ENCODE measurements at regions not wholly inside any gene's neighbourhood (a gene's known extent, or its start where the extent isn't known, plus 50 kb on each side); places are given as distances from the start of the nearest gene placed in this dataset.
"Not testable (repeated sequence)": the region's sequence is repeated elsewhere in the genome, so short reads cannot be mapped to it uniquely, and the experiment has no call there.

GRCh38 chr1:182226618-182227017, 165.0 kb downstream of the GLUL start:
- no peak for ATAC-seq

DNA sequence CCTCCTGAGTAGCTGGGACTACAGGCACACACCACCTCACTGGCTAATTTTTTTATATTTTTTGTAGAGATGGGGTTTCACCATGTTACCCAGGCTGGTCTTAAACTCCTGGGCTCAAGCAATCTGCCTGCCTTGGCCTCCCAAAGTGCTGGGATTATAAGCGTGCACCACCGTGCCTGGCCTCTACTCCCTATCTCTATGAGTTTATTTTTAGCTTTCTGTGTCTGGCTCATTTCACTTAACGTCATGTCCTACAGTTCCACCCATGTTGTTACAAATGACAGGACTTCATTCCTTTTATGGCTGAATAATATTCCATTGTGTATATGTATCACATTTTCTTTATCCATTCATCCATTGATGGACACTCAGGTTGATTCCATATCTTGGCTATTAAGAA, 164.2 kb upstream of the ZNF648 start:
- not testable (repeated sequence) for ATAC-seq

DNA sequence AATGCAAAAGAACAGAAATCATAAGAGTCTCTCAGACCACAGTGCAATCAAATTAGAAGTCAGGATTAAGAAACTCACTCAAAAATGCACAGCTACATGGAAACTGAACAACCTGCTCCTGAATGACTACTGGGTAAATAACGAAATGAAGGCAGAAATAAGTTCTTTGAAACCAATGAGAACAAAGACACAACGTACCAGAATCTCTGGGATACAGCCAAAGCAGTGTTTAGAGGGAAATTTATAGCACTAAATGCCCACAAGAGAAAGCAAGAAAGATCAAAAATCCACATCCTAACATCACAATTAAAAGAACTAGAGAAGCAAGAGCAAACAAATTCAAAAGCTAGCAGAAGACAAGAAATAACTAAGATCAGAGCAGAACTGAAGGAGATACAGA, 160.5 kb upstream of the ZNF648 start:
- not testable (repeated sequence) for ATAC-seq

GRCh38 chr1:182221367-182221766, 159.9 kb upstream of the ZNF648 start:
- not testable (repeated sequence) for ATAC-seq

DNA sequence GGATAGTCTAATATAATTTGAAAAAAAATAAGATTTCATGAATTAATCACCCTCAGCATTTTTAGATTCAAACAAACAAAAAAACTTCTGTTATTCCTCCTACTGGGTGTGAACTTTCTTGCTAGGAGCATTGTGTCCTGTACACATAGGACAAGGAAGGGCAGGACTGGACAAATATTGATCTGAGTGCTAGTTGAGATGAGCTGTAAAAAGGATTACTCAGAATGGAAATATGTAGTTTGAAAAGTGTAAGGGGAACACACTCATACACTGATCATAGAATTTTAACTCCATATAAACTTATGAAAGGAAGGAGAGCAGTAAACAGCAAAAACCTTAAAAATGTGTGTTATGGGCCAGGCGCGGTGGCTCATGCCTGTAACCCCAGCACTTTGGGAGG, 156.5 kb upstream of the ZNF648 start:
- no peak for ATAC-seq

DNA sequence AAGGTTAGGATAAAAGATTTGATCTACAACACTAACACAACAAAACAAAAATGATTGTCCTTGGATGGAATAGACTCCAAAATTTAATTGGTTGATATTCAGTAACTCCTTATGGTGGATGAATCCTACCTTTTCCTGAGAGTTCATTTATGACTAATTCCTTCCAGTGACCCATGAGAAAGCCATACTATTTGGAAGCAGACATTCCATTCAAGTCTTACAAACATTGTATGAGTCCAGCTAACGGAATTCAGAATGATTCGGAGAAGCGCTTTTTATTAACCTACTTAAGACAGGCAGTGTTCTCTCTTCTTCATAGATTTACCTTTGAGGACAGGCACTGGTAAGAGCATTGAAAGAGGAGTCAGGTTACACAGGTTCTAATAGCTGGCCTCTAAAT, 155.6 kb upstream of the ZNF648 start:
- no peak for ATAC-seq

DNA sequence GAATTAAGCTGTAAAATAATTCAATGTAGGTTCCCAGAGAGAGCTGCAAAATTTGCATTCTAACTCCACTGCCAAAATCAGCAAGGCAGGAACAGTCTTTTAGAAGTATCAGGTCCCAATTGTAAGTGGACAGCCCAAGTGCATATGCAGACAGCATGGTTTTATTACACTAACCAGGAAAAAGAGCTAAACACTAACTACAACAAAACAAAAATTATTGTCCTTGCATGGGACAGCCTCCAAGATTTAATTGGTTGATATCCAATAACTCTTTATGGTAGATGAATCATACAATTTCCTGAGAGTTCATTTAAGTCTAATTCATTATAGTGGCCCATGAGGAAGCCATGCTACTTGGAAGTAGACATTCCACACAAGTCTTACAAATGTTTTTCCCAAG, 154.3 kb upstream of the ZNF648 start:
- no peak for ATAC-seq

DNA sequence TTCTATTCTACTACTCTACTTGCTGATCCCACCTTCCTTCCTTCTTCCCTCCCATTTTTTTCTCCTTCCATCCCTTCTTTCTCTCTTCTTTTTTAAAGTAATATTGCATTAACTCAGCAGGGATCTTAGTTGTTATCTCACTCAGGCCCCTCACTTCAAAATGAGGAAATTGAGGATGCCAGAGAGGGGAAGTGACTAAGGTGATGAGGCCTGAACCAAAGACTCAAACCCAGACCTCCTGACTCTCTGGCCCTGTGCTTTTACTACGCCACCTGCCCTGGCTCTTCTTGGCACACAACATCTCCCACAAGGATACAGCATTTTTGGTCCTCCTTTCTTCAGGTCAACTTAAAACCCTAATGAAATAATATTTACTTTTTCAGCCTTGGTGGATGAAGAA, 151.7 kb upstream of the ZNF648 start:
- ATAC-seq = no peak

GRCh38 chr1:182211386-182211785, 149.9 kb upstream of the ZNF648 start:
- ATAC-seq = no peak

DNA sequence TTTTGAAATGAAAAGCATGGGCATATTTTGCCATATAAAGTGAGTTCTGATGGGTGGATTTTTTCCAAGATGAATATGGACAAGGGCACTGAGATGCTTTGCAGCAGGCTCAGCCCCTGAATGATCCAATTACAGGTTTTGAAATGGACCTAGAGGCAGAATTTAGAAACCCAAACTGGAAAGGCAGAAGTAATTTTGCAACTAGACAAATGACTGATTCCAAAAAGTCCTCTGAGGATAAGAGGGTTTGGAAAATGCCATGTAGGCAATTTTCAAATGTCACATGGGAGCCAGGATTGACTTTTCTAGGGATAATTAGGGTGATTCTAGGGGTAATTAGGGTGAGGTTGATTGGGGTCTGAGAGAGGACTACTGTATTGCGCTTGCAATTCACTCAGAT, 148.9 kb upstream of the ZNF648 start:
- no peak for ATAC-seq

DNA sequence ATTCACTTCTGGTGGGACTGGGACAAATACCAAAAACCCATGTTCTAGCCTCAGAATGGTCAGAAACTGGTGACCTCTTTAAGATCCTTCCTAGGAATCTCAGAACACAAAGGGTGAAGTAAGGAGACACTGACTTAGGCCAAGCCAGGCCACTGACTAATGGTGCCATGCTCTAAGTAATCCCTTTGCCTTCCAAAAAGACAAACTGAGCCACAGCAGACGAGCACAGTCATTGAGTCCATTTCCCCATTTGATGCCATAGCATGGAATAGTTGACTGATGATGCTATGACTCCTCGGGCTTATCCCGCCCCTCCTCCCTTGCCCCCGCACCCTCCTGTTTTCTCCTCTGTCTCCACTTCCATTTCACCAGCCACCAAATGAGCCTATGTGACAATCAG, 145.8 kb upstream of the ZNF648 start:
- no peak for ATAC-seq

DNA sequence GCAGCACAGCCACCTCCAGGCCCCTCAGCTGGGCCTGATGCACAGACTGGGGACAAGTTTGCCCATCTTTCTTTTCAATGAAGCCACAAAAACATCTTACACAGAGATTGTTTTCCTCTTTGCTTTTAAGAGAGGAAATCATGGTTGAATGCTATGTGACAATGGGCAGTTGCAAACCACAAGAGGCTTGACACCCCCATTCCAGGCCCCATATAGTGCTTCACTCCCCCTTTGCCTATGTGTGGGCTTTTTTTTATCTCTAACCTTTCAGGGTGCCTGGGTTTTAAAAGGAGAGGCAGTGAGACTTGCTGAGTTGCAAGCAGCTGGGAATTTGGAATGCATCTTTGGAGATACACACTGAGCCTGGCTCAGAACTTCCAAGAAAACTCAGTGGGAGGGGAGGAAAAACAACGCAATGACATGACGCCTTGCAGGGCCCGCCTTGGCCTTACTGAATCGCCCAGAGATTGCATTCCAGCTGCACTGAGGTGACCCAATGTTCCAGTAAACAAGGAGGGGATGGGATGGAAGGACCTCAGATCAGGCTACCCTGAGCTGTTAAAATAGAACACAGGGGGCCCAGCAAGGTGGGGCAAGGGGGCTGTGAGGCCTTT, 145.2 kb upstream of the ZNF648 start:
- no peak for ATAC-seq

DNA sequence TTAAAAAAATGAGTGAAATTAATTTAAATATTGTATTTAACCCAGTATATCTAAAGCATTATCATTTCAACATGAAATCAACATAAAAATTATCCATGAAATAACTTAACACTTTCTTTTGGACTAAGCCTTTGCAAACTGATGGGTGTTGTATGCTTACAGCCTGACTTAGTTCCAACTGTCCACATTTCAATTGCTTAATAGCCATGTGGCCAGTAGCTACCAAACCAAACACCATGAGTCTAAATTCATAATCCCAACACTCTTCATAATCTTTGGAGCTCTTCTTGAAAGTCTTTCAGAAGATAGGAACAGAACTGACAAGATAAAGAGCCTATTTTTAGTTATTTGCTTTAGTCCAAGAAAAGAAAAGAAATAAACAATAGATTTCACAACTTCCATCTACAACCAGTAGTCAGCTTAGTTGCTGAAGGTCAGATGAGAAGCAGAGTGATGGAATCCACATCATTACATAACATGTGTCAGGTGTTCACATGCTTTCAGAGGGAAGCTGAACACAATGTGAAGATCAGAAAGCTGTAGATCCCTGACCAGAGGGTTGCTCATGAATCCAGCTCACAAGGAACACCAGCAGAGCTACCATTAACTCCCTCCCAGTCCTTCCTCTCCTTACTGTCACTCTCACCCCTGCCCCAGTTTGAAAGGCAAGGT, 144.0 kb upstream of the ZNF648 start:
- no peak for ATAC-seq

- ATAC-seq = no peak
Measured at GRCh38 chr1:182203191-182203875, 141.8 kb upstream of the ZNF648 start.

GRCh38 chr1:182201490-182201889, 140.0 kb upstream of the ZNF648 start:
- ATAC-seq = not testable (repeated sequence)

DNA sequence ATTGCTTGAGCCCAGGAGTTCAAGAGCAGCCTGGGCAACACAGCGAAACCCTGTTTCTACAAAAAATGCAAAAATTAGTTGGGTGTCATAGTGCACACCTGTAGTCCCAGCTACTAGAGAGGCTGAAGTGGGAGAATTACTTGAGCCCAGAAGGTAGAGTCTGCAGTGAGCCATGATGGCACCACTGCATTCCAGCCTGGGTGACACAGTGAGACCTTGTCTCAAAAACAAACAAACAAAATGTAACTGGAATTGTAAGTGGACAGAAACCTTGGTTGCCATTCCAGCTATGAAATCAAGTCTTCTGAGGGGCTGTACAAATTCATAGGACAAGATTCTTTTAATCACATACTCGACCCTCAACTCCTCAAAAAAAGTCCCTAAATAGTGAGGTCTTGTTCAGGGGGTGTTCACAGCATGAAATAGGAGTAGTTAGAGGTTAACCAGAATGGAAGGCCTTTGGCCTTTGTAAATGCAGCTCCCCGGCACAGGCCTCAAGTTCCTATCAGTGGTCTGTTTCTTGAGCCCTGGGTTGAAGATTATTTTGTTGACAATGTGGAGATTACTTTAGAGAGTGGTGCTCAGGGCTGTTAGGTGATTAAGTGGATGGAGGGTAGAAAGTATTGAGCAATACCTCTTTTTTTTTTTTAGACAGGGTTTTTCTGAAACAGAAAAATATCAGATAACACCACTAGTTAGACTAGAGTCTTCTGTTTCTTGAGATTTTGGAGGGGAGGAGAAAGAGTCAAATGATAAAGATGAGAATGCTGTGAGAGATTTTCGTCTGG, 138.7 kb upstream of the ZNF648 start:
- no peak for ATAC-seq

DNA sequence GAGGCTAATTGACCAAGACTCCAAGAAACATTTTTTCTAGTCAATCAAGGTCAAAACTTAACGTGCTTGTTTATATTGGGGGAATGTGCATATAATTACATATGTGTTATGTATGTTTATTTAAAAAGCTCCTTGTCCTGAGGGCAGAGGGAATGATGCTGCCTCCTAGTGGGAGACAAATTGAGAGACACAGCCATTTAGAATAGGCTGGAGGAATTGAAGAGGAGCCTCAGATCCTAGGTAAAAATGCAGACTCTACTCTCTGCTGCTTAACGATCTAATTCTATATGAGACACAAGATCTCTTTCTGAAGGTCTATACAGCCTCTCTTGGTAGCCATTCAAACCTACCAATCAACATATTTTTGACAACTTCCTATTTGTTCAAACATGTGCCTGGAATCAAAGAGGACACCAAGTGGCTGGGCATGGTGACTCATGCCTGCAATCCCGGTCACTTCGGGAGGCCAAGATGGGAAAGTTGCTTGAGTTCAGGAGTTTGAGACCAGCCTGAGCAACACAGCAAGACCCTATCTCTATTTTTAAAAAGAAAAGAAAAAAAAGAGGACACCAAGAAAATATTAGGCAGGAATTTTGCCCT, 136.6 kb upstream of the ZNF648 start:
- ATAC-seq = no peak

DNA sequence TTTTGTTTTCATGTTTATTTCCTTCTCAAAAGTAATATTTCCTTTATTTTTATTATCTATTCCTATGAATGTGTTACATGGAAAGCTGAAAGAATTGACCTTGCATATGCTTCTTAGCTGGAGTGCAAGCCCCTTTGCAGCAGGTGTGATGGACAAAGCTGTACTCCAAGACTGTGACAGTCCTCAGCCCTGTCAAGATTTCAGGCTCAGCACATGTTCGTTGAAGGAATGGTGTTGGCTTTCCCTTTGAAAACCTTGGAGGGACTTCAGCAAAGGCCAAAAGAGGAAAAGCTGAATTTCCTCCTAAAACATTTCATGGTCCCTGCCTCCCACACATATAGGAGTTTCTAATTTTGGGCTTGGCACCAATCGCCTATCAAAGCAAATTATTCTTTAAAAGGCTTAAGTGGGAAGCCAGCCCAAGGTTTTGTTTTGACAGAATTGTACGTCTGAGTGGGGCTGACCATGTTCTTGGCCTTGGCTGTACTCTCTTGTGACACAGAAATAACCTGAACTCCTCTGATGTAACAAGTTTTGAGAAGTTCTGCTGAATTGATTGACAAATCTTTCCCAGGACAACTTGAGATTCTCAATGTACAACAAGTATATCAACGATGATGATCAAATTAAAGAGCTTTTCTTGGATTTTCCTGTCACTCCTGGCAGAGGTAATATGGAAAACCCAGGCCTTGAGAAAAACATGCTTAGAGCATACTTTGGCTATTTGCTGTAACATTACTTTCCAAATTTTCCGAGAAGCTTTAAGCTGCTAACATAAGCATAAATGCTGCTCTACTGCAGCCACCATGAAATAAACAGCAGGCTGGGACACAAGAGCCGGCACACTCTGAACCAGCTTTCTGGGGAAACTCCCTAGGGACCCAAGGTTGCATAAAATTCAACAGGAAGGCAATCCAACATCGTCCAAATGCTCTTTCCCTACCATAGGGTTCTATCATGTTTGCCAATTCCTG, 135.7 kb upstream of the ZNF648 start:
- ATAC-seq = no peak

DNA sequence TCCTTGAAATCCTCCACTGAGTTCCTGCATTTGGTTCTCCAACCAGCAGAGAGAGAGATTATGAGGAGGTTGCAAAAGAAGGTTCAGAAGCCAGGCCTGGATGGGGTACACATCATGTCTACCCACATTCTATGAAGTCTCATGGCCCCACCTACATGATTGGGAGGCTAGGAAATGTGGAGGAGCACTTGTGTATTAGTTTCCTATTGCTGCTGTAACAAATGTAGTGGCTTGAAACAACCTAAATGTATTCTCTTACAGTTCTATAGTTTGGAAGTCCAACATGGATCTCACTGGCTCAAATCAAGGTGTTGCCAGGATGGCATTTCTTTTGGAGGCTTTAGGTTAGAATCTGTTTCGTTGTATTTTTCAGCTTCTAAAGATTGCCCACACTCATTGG, 134.2 kb upstream of the ZNF648 start:
- ATAC-seq = no peak

GRCh38 chr1:182193908-182194550, 132.5 kb upstream of the ZNF648 start:
- ATAC-seq = no peak

DNA sequence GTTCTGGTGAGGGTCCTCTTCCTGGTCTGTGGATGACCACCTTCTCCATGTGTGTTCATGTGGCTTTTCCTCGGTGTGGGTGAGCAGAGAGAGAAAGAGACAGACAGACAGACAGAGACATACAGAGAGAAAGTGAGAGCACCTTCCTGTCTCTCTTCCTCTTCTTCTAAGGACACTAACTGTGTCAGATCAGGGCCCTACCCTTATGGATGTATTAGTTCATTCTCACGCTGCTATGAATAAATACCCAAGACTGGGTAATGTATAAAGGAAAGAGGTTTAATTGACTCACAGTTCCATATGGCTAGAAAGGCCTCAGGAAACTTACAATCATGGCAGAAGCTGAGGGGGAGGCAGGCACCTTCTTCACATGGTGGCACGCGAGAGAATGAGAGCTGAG, 131.5 kb upstream of the ZNF648 start:
- no peak for ATAC-seq

Measured in activated CD4-positive, CD25-positive, alpha-beta regulatory T cell treated with anti-CD3 and anti-CD28 coated beads, Interleukin-2, amount 50 U/mL, for 24 hours (primary cell).